ENCODE measurements at regions not wholly inside any gene's neighbourhood (a gene's known extent, or its start where the extent isn't known, plus 50 kb on each side); places are given as distances from the start of the nearest gene placed in this dataset.

- Histone ChIP-seq H3K9me3 (no peaks in the 10 kb centered on the region), H3K36me3 (replicated peaks in 1 of 2; ENCODE audit: insufficient read depth in 1 of 2, low read depth in 2 of 2) (no peaks in the 10 kb centered on the region), H3K4me1 (no peaks in the 10 kb centered on the region), H3K27ac (no peak overlapping the region), H3K27me3 (no peaks in the 10 kb centered on the region), H3K4me3 (no peak overlapping the region)
- DNase-seq (no peak), ATAC-seq (no peak)
- intact Hi-C loops (cut with DNase I) = no loop called here
- TF ChIP-seq, protein P1, sequence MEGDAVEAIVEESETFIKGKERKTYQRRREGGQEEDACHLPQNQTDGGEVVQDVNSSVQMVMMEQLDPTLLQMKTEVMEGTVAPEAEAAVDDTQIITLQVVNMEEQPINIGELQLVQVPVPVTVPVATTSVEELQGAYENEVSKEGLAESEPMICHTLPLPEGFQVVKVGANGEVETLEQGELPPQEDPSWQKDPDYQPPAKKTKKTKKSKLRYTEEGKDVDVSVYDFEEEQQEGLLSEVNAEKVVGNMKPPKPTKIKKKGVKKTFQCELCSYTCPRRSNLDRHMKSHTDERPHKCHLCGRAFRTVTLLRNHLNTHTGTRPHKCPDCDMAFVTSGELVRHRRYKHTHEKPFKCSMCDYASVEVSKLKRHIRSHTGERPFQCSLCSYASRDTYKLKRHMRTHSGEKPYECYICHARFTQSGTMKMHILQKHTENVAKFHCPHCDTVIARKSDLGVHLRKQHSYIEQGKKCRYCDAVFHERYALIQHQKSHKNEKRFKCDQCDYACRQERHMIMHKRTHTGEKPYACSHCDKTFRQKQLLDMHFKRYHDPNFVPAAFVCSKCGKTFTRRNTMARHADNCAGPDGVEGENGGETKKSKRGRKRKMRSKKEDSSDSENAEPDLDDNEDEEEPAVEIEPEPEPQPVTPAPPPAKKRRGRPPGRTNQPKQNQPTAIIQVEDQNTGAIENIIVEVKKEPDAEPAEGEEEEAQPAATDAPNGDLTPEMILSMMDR (IDR thresholded peaks at IDR 0.05) = no peak
- no peak for TF ChIP-seq POLR2A (IDR thresholded peaks at IDR 0.05)
- WGBS, 2 donors = 35 to 56% methylated on average over 1 of the region's 1 CpG
Observed at GRCh38 chr12:84075991-84076390, 836.6 kb downstream of the SLC6A15 start.

DNA sequence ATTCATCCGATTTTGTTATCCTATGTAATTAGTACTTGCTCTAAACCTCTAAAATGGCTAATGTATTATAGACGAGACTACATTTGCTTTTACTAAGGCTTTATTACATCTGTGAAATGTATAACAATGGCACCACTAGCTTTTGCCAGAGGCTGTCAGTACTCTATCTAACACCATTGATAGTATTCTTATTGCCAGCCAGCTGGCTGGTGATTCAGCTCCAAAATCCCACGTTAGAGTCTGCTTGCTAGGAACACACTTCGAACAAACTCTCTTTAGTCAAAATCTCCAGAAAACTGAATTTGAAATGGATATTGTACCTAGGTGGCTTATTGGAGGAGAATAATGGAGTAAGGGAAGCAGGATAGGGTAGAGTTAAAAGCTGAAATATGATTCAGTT, 839.2 kb downstream of the SLC6A15 start:
- H3K36me3 ChIP-seq (replicated peaks in 1 of 2; ENCODE audit: insufficient read depth in 1 of 2, low read depth in 2 of 2) = no peaks in the 10 kb centered on the region
- H3K9me3 ChIP-seq = no peaks in the 10 kb centered on the region
- ATAC-seq (no peak), DNase-seq (no peak)
- intact Hi-C loops (cut with DNase I) = no loop called here
- H3K4me3 ChIP-seq = no peak overlapping the region
- TF ChIP-seq, protein P1 (IDR thresholded peaks at IDR 0.05) = no peak
- TF ChIP-seq POLR2A (IDR thresholded peaks at IDR 0.05) = no peak
- 60 to 66% methylated on average over 4 of the region's 4 CpGs for WGBS, 2 donors
- H3K27ac ChIP-seq = no peak overlapping the region
- H3K27me3 ChIP-seq = no peaks in the 10 kb centered on the region
- no peaks in the 10 kb centered on the region for H3K4me1 ChIP-seq

GRCh38 chr12:84072961-84073360, 839.6 kb downstream of the SLC6A15 start:
- DNase-seq = no peak
- H3K9me3 ChIP-seq = no peaks in the 10 kb centered on the region
- TF ChIP-seq, protein P1 (IDR thresholded peaks at IDR 0.05) = no peak
- no peak for TF ChIP-seq POLR2A (IDR thresholded peaks at IDR 0.05)

DNA sequence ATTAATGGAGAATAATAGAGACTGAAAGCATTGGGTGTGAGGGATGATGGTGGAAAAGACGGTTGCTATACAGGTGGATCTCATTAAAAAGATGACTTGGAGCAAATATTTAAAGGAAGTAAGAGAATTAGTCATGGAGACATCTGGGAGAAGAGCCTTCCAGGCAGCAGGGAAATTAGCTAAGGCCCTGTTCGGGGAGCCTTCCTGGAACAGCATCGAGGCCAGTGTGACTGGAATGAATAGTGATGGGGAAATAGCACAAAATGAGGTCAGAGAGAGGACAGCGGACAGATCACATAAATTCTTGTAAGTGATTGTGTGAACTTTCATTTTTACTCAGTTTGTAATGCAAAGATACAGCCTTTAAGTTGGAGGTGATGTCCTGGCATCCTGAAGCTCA, 842.3 kb downstream of the SLC6A15 start:
- Histone ChIP-seq H3K9me3 (no peaks in the 10 kb centered on the region), H3K4me1 (no peaks in the 10 kb centered on the region), H3K4me3 (no peak overlapping the region), H3K36me3 (replicated peaks in 1 of 2; ENCODE audit: insufficient read depth in 1 of 2, low read depth in 2 of 2) (no peaks in the 10 kb centered on the region), H3K27me3 (no peaks in the 10 kb centered on the region), H3K27ac (no peak overlapping the region)
- peak in 2 of 4 donors; percentile 13 to 28 for DNase-seq
- TF ChIP-seq POLR2A (IDR thresholded peaks at IDR 0.05) = no peak
- TF ChIP-seq, protein P1 (IDR thresholded peaks at IDR 0.05) = no peak
- WGBS, 2 donors = 75 to 80% methylated on average over 4 of the region's 4 CpGs
- intact Hi-C loops (cut with DNase I) = no loop called here
- ATAC-seq = no peak

More at GRCh38 chr12:84072961-84073360, 839.6 kb downstream of the SLC6A15 start:
- Histone ChIP-seq H3K4me1 (no peaks in the 10 kb centered on the region), H3K27me3 (no peaks in the 10 kb centered on the region), H3K27ac (no peak overlapping the region), H3K36me3 (replicated peaks in 1 of 2; ENCODE audit: insufficient read depth in 1 of 2, low read depth in 2 of 2) (no peaks in the 10 kb centered on the region), H3K4me3 (no peak overlapping the region)
- ATAC-seq = no peak
- intact Hi-C loops (cut with DNase I) = no loop called here

DNA sequence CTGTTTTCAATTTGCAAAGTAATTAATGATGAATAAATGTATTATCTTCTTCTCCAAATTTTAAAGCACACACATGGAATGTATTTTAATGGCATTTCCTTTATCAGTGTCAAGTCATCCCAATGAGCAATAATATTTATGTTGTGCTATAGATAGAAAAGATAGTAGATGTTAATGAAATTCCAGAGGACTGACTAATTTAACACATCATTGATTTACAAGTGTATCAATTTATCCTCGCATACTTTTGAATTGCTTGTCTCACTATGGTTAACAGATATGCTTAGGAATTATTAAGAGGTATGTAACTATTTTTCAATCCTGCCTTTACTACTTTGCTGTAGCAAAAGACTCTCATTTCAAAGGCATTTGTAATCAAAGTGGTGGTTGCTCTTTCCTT, 842.9 kb downstream of the SLC6A15 start:
- intact Hi-C loops (cut with DNase I) = no loop called here
- Histone ChIP-seq H3K9me3 (no peaks in the 10 kb centered on the region), H3K36me3 (replicated peaks in 1 of 2; ENCODE audit: insufficient read depth in 1 of 2, low read depth in 2 of 2) (no peaks in the 10 kb centered on the region), H3K27me3 (no peaks in the 10 kb centered on the region), H3K4me1 (no peaks in the 10 kb centered on the region), H3K27ac (no peak overlapping the region), H3K4me3 (no peak overlapping the region)
- no peak for TF ChIP-seq POLR2A (IDR thresholded peaks at IDR 0.05)
- TF ChIP-seq, protein P1 (IDR thresholded peaks at IDR 0.05) = no peak
- ATAC-seq (no peak), DNase-seq (no peak)
- 85 to 86% methylated on average over 1 of the region's 1 CpG for WGBS, 2 donors
